NCI-H748 (cell line): ENCODE measurements at regions not wholly inside any gene's neighbourhood (a gene's known extent, or its start where the extent isn't known, plus 50 kb on each side); places are given as distances from the start of the nearest gene placed in this dataset.
A peak's percentile ranks its signal among the peaks of the same experiment; 100 is the strongest.

Experiments
- DNase-seq: peaks from one replicate; lab custom pipeline; 2025; ENCODE audit not compliant: unreplicated experiment; lab: John Stamatoyannopoulos, UW

DNA sequence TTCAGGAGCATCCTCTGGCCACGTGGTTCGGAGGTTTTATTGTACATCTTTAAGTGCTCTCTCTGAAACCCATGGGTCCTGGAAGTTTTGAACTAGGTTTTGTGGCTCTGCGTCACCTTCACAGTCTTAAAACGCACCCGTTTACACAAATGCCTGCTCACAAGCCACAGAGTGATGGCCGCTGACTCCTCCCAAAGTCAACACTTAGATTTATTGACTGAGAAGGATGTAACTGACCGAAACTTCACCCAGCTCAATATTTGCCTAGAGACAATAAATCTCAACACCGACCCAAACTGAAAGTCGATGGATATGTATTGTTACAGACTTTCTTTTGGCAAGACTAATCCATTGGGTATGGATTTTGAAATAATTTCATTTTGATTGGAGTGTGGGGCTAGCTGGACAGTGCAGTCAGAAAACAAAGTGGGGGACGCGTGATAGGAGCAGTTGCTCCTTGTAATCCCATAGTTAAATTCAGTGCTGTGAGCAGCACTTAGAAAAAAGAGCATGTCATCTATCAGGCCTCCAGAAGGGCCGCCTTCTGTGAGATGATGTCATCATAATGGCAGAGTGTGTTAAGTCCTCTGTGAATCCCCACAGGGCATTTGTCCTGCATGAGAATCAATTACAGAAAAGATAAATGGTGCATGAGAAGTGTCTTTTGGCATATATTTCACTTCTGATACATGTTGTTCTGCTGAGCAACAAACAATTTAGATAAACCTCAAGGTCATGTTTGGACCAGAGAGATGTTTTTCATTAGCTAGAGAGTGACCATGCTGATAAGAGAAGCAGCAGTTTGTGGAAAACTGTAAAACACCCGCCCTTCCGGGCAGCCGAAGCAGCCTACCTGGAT is 183.7 kb downstream of the INO80D start:
- peak; percentile 93 for DNase-seq

DNA sequence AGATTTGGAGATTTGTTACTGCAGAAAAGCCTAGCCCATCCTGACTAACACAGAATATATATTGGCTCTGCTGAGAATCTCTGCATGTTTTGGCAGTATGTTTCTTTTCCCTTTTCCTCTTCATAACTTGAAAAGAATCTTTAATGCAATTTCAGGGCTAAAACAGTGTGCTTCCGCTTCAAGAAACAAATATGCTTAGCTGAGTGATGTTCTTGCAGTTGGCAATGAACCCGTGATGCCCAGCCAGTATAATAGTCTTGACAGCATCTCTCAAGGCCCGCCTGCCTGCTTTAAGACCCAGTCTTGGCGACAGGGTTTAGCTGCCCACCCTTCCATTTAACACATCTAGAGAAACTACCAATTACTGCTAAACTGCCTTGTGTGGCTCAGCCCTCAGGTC is 184.5 kb downstream of the INO80D start:
- DNase-seq = peak; percentile 50

DNA sequence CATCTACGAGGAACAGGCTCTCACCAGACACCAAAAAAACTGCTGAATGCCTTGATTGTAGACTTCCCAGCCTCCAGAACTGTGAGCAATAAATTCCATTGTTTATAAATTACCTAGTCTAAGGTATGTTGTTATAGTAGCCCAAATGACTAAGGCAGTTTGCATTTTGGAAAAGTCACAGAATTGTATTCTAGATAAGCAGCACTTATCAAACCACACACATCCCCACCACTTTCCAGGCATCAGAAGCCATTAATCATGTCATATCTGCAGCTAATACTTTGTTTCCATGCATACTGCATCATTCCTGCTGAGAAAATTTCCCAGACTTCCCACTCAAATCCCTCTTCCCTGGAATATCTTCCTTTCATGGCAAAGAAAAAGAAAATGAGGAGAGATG is 187.2 kb downstream of the INO80D start:
- no peak for DNase-seq

DNA sequence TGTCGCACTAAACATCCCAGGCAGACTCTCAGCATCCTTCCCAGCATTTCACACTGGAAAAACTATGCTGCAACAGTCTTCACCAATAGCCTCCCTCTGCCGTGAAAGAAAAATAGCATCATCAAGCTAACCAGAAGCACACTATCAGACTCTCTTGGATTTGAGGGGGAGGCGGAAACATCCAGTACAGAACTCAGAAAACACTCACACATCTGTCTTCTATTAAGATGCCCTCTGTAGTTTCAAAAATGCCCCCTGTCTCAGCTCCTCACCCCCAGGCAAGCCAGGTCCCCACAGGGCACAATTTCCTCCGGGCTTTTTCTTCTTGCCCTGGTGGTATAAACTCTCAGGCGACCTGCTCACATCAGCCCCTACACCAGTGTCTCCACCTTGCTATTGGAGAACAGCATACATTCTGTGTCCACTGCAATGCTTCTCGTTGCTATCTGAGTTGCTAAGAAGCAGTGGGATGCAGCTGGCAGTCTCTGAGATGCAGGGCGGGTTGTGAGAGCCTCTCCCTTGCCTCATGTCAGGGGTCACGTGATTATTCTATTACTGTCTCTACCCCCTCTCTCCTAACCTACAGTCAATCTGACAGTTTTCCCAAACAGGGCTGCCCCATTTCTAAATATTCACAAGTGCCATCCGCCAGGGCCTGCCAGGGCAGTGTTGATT is 189.9 kb downstream of the INO80D start:
- no peak for DNase-seq

DNA sequence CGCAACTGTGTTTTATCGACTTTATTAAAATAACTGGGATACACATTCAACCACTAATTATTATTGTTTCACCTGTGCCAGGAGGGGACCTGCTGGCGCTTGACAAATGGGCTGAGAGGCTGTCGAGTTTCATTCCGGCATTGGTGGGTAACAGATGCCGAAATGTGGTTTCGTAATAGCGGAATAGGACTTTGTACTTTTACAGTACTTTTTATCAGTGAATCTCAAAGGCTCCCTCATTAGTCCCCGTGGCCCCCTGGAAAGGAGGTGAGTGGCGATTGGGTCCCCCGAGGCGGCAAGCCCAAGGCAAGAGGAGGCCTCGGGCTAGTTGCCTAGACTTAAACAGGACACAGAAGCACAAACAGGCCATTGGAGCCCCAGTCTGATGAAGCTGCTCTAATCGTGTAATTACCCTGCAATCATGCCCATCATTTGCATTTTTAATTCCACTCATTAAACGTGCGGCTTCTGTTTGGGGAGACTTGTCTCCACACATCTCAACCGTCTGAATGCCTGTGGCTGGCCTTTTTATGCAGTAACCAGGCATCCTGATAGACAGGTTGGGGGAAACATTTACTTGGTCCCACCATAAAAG is 193.2 kb downstream of the INO80D start:
- no peak for DNase-seq

DNA sequence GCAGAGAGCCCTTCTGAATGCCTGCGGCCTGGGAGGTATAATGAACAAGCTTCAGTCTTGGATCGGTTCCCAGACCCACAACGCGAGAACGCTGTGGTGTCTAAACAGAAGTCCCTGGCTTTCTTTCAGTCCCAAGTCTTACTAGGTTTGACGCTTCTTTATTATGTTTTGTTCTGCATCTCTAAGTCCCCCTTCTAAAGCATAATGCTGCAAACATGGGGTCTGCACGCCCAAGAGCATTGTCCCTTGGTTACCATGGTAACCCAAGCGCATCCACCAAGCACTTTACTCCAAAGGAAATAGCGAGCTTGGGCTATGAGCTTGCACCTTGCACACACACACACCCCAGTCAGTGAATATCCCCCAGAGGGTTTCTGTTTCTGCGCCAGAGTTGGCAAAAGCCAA is 193.7 kb downstream of the INO80D start:
- DNase-seq = peak; percentile 88

DNA sequence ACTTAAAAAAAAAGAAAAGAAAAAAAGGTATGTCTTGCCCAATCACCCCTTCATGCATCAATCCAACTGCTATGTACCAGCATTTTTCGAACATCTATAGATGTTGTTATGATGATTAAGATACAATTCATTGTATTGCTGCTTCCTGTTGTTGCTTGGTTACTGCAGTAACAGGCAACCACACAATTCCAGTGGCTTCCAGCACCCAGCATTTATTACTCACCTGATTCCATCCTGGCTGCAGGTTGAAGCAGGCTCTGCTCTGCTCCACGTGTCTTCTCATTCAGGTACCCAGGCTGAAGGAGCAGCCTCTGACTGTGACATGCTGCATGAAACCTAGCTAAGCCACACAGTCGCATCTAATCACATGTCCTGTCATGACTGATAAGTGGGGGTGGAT is 196.9 kb downstream of the INO80D start:
- peak; percentile 61 for DNase-seq

DNA sequence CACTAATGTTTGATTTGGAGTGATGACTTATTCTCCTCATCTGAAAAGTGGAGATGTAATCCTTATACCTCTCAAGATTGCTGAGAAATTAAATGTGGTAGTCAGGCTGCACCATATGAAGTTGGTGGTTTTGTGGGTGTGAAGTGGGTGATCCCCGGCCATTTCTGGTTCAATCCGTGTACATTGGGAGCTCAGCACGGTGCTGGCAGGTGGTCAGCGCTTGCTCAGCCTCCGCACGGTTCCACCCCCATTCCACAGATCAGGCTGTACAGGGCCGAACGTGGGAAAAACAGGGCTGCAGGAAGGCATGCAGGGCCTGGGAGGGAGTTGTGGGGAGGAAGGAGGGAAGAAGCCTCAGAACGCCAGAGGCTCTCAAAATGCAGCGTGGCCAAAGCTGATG is 198.3 kb downstream of the INO80D start:
- DNase-seq = no peak

DNA sequence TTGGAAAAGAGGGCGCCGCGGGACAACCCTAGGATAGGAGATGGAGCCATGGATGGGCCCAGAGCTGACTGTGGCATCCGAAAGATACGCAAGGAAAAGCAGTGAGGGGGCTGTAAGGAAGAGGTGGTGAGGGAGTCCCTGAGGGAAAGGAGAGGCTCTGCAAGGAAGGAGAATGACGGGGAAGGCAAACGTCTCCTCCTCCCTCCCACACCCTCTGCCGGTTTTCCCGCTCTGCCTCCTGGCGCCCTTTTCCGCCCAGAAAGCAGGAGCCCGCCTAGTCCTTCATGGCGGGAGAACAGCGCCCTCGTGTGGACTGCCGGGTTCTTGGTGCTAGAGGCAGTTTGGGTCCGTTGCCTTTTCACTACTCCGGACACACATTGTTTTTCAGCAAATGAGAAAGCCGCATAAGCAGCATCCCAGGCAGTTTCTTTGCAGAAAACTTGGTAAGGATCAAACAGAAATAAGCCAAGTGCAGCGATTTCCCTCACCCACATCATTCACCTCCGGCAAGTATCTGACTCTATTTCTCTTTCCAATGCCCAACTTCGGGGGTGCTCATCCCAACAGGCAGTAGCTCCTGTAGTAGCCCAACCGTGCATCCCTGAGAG is 200.4 kb downstream of the INO80D start:
- DNase-seq = peak; percentile 35

DNA sequence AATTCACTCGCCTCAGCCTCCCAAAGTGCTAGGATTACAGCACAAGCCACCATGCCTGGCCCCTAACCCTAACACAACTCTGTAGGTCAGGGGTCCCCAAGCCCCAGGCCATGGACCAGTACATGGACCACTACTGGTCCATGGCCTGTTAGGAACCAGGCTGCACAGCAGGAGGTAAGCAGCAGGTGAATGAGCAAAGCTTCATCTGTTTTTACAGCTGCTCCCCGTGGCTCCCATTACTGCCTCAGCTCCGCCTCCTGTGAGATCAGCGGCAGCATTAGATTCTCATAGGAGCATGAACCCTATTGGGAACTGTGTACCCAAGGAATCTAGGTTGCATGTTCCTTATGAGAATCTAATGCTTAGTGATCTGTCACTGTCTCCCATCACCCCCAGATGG is 201.7 kb downstream of the NRP2 start:
- peak; percentile 43 for DNase-seq

DNA sequence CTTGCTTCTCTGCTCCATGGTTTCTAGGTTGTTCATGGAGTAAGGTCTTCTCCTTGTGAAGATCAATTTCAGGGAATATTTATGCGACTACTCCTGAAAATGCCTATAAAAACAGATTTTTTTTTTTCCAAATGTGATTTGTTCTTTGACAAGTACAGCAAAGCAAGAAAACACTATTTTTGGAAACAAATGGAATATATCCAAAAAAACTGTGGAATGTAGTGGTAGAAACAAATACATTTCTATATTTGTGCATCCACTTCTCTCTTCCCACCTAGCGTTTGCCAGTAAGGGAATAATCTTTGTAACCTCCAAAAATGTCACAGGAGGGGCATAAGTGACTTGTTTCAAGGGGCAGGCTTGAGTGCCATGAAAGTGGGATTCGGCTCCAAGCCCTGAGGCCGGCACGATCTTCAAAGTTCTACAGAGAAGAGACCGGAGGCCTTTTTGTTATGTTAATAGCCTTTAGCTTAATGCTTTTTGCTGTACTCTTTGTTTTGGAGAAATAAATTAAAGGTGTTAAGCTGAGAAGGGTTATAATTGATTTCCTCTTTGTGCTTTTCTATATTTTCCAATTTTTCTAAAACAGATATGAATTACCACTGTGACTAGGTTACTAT is 200.6 kb downstream of the NRP2 start:
- no peak for DNase-seq

DNA sequence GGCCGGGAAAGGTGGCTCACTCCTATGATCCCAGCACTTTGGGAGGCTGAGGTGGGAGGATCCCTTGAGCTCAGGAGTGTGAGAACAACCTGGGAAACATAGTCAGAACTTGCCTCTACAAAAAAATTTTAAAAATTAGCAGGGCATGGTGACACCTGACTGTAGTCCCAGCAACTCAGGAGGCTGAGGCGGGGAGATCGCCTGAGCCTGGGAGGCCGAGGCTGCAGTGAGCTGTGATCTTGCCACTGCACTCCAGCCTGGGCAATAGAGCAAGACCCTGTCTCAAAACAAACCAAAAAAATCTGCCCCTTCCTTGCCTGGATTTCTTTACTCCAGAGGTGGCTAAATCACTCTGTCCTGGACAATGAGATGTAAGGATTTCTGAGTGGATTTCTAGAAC is 197.7 kb downstream of the NRP2 start:
- no peak for DNase-seq

DNA sequence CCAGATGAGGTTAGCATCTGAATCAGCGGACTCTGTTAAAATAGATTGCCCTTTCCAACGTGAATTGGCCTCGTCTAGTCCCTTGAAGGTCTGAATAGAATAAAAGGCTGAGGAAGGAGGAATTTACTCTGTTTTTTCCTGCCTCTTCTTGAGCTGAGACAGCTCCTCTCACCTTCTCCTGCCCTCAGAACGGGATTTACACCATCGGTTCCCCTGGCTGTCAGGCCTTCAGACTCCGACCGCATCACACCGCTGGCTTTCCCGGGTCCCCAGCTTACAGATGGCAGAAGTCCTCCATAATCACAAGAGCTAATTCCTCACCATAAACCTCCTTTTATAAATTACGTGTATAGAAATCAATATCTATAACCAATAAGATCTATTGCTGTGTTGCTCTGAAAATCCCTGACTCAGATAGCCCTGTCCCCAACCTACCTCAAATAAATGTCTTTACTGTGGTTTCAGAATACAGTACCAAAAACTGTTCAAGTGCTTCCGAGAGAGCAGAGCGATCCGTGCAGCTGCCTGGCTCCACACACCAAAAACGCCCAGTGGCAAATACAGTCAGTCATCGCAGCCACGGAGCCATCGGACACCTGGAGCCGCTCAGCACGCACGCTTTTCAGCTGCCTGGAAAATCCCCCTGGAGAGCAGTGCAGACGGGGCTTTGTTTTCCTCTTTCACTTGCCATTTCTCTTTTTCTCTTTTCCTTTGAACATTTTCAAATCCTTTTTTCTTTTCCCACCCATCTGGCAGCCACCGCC is 196.9 kb downstream of the NRP2 start:
- peak; percentile 11 for DNase-seq

DNA sequence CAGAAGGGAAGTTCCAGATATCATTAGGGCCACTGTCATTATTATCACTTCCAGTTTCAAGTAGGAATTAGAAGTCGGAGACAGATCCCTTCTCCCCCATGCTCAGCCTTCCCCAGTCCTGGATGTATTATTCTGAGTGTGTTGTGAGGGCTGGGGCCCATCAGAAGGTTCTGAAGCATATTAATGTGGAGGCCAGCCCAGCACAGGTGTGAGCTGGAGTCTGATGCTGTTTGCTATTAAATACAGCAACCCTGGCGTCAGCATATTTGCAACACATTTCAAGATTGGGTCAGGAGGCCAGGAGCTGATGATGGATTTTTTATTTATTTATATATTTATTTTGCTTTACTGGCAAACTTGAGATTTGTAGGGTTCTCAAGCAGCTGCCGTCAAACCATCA is 195.2 kb downstream of the NRP2 start:
- DNase-seq = no peak

DNA sequence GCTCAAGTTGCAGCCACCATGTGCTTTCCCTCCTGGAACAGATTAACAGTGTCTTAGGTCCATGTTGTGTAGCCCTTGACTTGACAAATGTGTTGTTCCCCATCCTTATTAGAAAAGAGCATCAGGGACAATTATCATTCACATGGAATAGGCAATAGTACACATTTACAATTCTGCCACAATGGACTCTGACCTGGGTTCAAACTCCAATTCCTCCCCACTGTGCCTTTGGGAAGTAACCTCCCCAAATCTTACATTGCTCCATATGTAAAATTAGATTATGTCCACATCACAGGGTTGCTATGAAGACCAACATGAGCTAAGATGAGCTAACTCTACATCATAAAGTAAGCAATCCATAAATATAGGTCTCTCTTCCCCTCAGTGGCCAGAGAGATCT is 193.8 kb downstream of the NRP2 start:
- no peak for DNase-seq

DNA sequence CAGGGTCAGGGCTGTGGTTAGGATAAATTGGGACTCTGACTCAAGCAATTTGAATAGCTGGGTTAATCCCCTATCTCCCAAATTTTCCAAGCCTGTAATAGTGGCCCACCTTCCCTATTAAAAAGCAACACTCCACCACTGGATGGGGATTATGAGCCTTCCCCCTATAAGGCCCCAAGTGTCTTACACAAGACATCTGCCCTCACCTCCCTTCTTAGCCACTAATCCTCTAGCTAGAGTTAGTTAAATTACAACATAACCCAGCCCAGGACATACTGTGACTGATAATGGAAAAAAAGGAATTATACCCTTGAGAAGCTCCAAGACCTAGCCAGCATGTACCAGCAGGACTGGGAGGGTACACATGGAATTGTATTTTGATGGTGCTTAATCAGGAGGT is 190.4 kb downstream of the NRP2 start:
- DNase-seq = no peak

DNA sequence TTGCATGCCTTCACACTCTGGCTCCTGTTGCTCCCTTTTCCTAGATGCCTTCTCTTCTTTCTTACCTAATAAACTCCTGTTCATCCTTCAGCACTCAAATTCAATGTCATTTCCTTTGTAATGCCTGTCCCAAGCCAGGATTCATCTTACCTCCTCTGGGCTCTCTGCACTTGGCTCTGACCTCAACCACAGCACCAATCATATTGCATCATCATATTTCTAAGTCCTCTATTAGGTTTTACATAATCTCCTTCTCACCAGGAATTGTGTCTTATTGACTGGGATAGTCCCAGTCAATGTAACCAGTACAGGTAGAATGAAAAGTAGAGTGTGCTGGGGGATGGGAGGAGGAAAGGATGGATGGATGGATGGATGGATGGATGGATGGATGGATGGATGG is 187.1 kb downstream of the NRP2 start:
- DNase-seq = no peak

DNA sequence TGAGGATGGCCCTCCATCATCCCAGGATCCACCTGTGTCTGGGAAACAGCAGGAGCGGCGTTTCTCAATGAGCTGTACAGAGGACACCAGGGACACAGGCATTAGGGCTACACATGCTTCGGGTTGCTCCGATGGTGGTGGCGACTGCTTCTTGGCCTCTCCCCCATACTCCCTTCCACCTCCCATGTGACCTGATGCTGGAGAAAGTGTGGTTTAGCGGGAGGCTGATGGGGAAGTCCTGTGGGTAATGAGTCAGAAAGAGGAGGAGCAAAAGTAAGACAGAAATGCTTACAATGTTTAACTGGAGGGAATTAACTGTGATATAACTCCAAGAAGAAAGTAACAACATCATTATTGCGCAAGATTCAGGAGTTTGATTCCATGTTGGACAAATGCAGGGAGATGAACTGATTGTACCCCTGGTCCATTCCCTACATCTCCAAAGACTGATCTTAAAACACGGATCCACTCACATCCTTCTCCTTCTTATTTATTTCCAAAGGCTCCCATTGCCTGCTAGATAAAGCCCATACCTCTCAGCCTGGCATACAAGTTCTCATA is 186.6 kb downstream of the NRP2 start:
- no peak for DNase-seq

DNA sequence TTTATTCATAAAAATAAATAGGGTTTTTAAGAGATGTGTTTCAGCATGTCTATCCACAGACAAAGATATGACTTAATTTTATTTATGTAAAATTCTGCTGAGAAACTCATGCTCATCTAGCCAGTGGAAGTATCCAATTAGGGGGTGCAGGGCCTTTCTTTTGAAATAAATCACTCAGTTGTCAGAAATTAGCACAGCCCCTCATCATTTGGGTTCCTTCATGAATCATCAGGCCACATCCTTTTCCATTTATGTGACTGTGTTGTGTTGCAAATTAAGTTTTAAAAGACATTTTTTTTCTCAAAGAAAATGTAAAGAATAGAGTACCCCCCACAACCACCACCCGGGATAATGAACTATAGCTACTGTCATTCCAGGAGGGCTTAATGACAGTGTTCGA is 185.8 kb downstream of the NRP2 start:
- DNase-seq = no peak

DNA sequence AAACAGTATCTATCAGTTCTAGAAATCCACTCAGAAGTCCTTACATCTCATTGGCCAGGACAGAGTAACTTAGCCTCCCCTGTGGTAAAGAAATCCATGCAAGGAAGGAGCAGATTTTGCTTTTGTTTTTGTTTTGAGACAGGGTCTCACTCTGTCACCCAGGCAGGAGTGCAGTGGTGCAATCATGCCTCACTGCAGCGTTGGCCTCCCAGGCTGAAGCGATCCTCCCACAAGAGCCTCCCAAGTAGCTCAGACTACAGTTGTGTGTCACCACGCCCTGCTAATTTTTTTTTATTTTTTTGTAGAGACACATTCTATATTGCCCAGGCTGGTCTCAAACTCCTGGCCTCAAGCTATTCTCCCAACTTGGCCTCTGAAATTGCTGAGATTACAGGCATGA is 185.1 kb downstream of the NRP2 start:
- DNase-seq = no peak
